ACHN (cell line): ENCODE measurements at regions not wholly inside any gene's neighbourhood (a gene's known extent, or its start where the extent isn't known, plus 50 kb on each side); places are given as distances from the start of the nearest gene placed in this dataset.

Experiments
- DNase-seq: peaks from one replicate; pipeline ENCODE4 v3.0.0-alpha.2; 2015
- in situ Hi-C: cut with HindIII; loops from 2 replicates; pipeline ENCODE4 v1.10.0; 2017; ENCODE audit warnings: low sequenced_read_pairs, low pct_ligation_motif_present, low pct_unique_long_range_greater_than_20kb

- in situ Hi-C loops = no loop called here
- no peak for DNase-seq
Measured at GRCh38 chr12:105741786-105742566, 396.8 kb downstream of the NUAK1 start.

GRCh38 chr12:105742567-105742874 lies 396.2 kb downstream of the NUAK1 start:
- no peak for DNase-seq
- in situ Hi-C loops = no loop called here

DNA sequence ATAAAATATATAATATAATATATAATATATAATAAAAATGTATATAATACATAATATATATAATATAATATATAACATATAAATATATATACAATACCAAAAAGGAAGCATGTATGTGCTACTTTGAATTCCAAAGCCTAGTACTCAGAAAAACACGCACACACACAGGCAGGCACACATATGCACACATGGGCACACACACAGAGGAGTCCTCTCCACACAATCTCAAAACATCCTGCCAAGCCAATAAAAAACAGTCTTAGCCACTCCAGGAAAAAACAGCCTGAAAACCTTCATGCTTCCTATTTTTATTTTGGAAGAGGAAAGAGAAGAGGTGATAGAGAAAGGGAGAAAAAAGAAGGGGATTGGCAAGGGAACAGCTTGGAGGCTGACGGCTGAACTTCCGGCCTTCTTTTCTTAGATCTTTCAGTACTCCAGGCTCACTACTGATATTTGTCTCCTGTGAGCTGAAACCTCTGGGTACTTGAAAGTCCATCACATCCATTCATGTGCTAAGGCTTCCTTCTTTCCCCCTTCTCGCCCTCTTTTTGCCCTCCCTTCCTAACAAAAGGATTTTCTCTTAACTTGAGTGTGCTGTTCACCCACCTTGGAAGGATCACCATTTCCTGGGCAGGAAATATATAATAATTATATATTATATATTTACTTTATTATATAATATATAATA lies 394.2 kb downstream of the NUAK1 start:
- in situ Hi-C loops = no loop called here
- no peak for DNase-seq

DNA sequence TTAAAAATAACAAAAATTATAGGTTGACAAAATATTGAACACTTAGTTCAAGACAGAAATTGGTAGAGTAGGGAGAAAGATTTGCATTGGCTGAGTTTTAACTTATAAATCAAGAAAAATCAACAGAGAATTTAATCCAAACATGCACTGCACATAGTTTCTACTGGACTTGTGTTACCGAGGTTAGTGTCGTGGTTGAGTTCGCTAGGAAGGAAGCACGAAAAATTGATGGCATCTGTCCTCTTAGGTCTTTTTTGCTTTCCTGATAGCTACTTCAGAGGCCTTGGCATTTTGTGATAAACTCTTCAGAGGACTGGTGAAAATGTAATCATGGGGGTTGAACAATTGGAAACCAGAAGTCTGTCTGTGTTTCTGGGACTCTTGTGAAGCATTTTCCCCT lies 392.9 kb downstream of the NUAK1 start:
- DNase-seq = no peak
- in situ Hi-C loops = no loop called here

- in situ Hi-C loops = no loop called here
- DNase-seq = no peak
Measured at GRCh38 chr12:105748806-105749600, 389.8 kb downstream of the NUAK1 start.

- in situ Hi-C loops = no loop called here
- DNase-seq = no peak
Measured at GRCh38 chr12:105750096-105750495, 388.7 kb downstream of the NUAK1 start.

- no peak for DNase-seq
- in situ Hi-C loops = no loop called here
Measured at GRCh38 chr12:105754313-105754712, 384.4 kb downstream of the NUAK1 start.

GRCh38 chr12:105756961-105757360 lies 381.8 kb downstream of the NUAK1 start:
- no peak for DNase-seq
- in situ Hi-C loops = no loop called here

GRCh38 chr12:105759149-105759548 lies 379.6 kb downstream of the NUAK1 start:
- in situ Hi-C loops = no loop called here
- no peak for DNase-seq

DNA sequence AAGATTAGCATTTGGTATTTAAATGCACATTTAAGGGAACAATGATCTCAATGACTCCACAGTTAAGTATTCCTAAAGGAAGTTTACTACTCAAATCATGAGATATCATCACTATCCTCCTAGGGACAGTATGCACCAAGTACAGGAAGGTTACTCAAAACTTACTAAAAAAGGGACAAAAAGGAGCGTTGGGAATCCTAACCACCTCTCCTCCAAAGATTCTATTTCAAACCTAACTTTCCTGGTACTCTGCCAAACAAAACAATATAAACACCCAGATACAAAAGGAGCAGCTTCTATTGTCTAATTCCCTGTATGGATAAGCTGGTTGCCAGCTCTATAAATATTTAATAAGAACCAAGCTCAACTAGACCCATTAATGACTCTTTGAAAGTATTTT lies 377.7 kb downstream of the NUAK1 start:
- in situ Hi-C loops = no loop called here
- no peak for DNase-seq

GRCh38 chr12:105764216-105764835 lies 374.4 kb downstream of the NUAK1 start:
- in situ Hi-C loops = no loop called here
- DNase-seq = no peak

DNA sequence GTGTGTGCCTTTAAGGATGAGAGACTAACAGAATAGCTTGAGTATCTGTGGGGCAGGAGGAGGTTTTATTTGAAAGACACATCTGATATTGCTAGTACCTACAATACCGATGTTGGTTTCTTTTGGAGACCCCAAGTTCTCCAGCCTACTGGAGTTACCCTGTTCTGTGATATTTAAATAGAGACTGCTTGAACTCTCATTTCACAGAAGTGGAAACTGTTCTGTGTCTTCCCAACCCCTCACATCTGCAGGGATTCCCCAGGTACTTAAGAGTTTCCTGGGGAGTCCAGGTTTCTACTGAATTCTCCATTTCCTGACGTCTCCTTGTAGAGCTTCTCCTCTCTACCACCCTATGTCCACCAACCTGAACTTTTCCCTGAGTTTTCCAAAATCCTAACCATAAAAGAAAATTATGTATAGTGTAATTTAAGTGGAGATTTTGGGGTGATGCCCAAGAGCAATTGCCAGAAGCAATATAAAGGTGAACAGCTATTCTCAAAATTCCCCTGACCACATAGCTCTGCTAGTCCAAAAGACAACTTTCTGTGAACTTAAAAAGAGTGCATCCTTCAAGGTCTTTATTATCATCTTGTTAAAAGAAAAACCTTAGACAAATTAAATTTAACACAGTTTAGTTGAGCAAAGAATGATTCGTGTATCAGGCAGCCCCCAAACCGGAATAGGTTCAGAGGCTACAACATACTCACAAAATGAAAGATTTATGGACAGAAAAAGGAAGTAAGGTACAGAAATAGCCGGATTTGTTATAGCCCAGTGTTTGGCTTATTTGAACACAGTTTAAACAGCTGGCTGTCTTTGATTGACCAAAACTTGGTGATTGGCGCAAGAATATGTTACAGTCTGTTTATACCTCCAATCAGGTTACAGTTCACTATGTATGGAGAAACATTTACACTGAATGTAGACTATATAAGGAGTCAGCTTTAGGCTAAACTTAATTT lies 373.4 kb downstream of the NUAK1 start:
- in situ Hi-C loops = no loop called here
- DNase-seq = no peak

- no peak for DNase-seq
- in situ Hi-C loops = no loop called here
Measured at GRCh38 chr12:105766029-105766428, 372.7 kb downstream of the NUAK1 start.

DNA sequence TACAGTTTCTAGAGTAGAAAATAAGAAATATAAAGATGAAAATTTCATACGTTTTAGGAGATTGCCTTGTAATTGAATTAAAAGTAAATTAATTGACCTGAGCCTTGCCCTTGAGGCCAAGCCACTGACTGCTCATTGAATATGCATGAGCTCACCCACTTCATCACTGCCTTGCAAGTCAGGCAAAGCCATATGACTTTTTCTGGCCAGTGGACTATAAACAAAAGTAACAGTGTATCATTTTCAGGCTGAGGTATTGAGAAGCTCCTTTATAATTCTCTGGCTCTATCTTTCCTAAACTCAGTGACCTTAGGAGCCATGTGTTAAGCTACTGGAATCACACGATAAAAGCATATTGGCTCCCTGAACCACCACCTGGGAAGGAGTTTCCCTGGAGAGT lies 369.3 kb downstream of the NUAK1 start:
- no peak for DNase-seq
- in situ Hi-C loops = no loop called here

GRCh38 chr12:105773471-105773870 lies 365.3 kb downstream of the NUAK1 start:
- DNase-seq = no peak
- in situ Hi-C loops = no loop called here

GRCh38 chr12:105774037-105774436 lies 364.7 kb downstream of the NUAK1 start:
- in situ Hi-C loops = no loop called here

DNA sequence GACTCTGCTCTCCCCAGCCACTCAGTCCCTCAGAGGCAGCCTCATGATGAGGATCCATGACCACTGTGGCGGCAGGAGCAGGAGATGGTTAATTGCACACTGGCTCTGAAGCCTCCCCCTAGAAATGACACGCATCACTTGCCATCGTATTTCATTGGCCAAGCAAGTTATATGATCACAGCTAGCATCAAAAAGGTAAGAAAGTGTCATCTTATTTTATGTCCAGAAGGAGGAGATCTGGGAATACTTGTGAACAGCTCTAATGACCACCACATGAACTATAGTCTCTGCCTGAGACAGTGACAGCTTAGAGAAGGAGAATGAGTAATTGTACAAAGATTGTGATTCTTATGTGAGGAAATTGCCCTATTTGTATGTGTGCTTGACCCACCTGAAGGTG lies 363.4 kb downstream of the NUAK1 start:
- in situ Hi-C loops = no loop called here
- peak; percentile 27 for DNase-seq

More at GRCh38 chr12:105774037-105774436, 364.7 kb downstream of the NUAK1 start:
- DNase-seq = no peak
